H9 (cell line): ENCODE measurements at regions not wholly inside any gene's neighbourhood (a gene's known extent, or its start where the extent isn't known, plus 50 kb on each side); places are given as distances from the start of the nearest gene placed in this dataset.

Experiments
- DNase-seq: peaks from one replicate; pipeline ENCODE4 v3.0.0-alpha.2; 2017
- H2AFZ ChIP-seq: one replicate; pipeline ENCODE4 v1.6.1; 2013; ENCODE audit warnings: mild to moderate bottlenecking, low read length, control low read depth, moderate library complexity
- H2AK5ac ChIP-seq: 2 replicates; pipeline ENCODE4 v1.6.1; 2013; ENCODE audit warnings: low read length, control low read depth, mixed read lengths; ENCODE audit not compliant: insufficient read length
- H2BK120ac ChIP-seq: one replicate; pipeline ENCODE4 v1.6.1; 2013; ENCODE audit warnings: low read depth, mild to moderate bottlenecking, low read length, control low read depth, inconsistent platforms; ENCODE audit not compliant: poor library complexity, severe bottlenecking
- H2BK12ac ChIP-seq: 2 replicates; pipeline ENCODE4 v1.6.1; 2013; ENCODE audit warnings: low read length, control low read depth, mixed read lengths, low read depth; ENCODE audit not compliant: insufficient read length
- H2BK15ac ChIP-seq: 2 replicates; pipeline ENCODE4 v1.6.1; 2013; ENCODE audit warnings: low read depth, low read length, control low read depth
- H2BK20ac ChIP-seq: one replicate; pipeline ENCODE4 v1.6.1; 2013; ENCODE audit warnings: low read depth, mild to moderate bottlenecking, low read length, control low read depth, inconsistent platforms; ENCODE audit not compliant: poor library complexity, severe bottlenecking
- H2BK5ac ChIP-seq: 2 replicates; pipeline ENCODE4 v1.6.1; 2013; ENCODE audit warnings: low read length, control low read depth, mixed read lengths; ENCODE audit not compliant: insufficient read length
- H3K14ac ChIP-seq: 2 replicates; pipeline ENCODE4 v1.6.1; 2013; ENCODE audit warnings: low read length, control low read depth; ENCODE audit not compliant: insufficient read depth
- H3K18ac ChIP-seq: 2 replicates; pipeline ENCODE4 v1.6.1; 2013; ENCODE audit warnings: low read depth, mild to moderate bottlenecking, mixed read lengths, low read length, control low read depth; ENCODE audit not compliant: insufficient read length
- H3K23ac ChIP-seq: 2 replicates; pipeline ENCODE4 v1.6.1; 2013; ENCODE audit warnings: low read length, control low read depth, mixed read lengths, low read depth; ENCODE audit not compliant: insufficient read length
- H3K23me2 ChIP-seq: 2 replicates; pipeline ENCODE4 v1.6.1; 2013; ENCODE audit warnings: low read depth, mild to moderate bottlenecking, mixed read lengths, low read length, control low read depth; ENCODE audit not compliant: insufficient read length, poor library complexity, severe bottlenecking
- H3K27ac ChIP-seq: 2 replicates; pipeline ENCODE4 v1.5.1; 2013; ENCODE audit warnings: low read length, control low read depth, mixed read lengths, low read depth; ENCODE audit not compliant: insufficient read length
- H3K27me3 ChIP-seq: 2 replicates; pipeline ENCODE4 v1.6.1; 2013; ENCODE audit warnings: low read length, control low read depth, inconsistent platforms; ENCODE audit not compliant: insufficient read depth
- H3K4ac ChIP-seq: 2 replicates; pipeline ENCODE4 v1.6.1; 2013; ENCODE audit warnings: low read depth, mild to moderate bottlenecking, control low read depth, inconsistent platforms, low read length, moderate library complexity
- H3K4me1 ChIP-seq: 2 replicates; pipeline ENCODE4 v1.6.1; 2013; ENCODE audit warnings: low read length, control low read depth, inconsistent platforms; ENCODE audit not compliant: insufficient read depth
- H3K4me2 ChIP-seq: 2 replicates; pipeline ENCODE4 v1.6.1; 2013; ENCODE audit warnings: low read length, control low read depth, mixed read lengths; ENCODE audit not compliant: insufficient read length, insufficient read depth
- H3K56ac ChIP-seq: 2 replicates; pipeline ENCODE4 v1.6.1; 2013; ENCODE audit warnings: low read depth, mild to moderate bottlenecking, mixed read lengths, low read length, control low read depth; ENCODE audit not compliant: insufficient read length
- H3K79me1 ChIP-seq: 2 replicates; pipeline ENCODE4 v1.6.1; 2013; ENCODE audit warnings: low read depth, mild to moderate bottlenecking, moderate library complexity, low read length, control low read depth, inconsistent platforms; ENCODE audit not compliant: insufficient read depth, poor library complexity, severe bottlenecking
- H3K79me2 ChIP-seq: 2 replicates; pipeline ENCODE4 v1.6.1; 2013; ENCODE audit warnings: low read length, control low read depth, inconsistent platforms; ENCODE audit not compliant: insufficient read depth
- H3K9ac ChIP-seq: 2 replicates; pipeline ENCODE4 v1.6.1; 2013; ENCODE audit warnings: low read length, control low read depth, mixed read lengths; ENCODE audit not compliant: insufficient read length; ENCODE audit errors: extremely low read depth
- H3K9me3 ChIP-seq: one replicate; pipeline ENCODE4 v1.6.1; 2013; ENCODE audit warnings: low read depth, low read length, inconsistent platforms; ENCODE audit not compliant: control insufficient read depth
- H3T11ph ChIP-seq: one replicate; pipeline ENCODE4 v1.6.1; 2013; ENCODE audit warnings: mild to moderate bottlenecking, low read length, control low read depth, inconsistent platforms
- H4K20me1 ChIP-seq: one replicate; pipeline ENCODE4 v1.6.1; 2013; ENCODE audit not compliant: control insufficient read depth, insufficient read length, insufficient read depth
- H4K5ac ChIP-seq: 2 replicates; pipeline ENCODE4 v1.6.1; 2013; ENCODE audit warnings: low read depth, mild to moderate bottlenecking, mixed read lengths, low read length, control low read depth; ENCODE audit not compliant: insufficient read length
- H4K8ac ChIP-seq: replicated peaks from 2 replicates; pipeline ENCODE4 v1.6.1; 2013; ENCODE audit warnings: low read length, control low read depth, mixed read lengths, low read depth; ENCODE audit not compliant: insufficient read length
- H4K91ac ChIP-seq: 2 replicates; pipeline ENCODE4 v1.6.1; 2013; ENCODE audit warnings: low read depth, mild to moderate bottlenecking, moderate library complexity, mixed read lengths, low read length, control low read depth; ENCODE audit not compliant: insufficient read length
- H3K27ac Mint-ChIP-seq, 3 experiments: 2 replicates in 2 of 3; 3 replicates in 1 of 3; pipeline ENCODE4 v1.8.0; 2020 to 2021; ENCODE audit warnings: mixed read lengths in 3 of 3, mild to moderate bottlenecking in 1 of 3, moderate library complexity in 1 of 3
- H3K27me3 Mint-ChIP-seq: 2 replicates; pipeline ENCODE4 v1.8.0; 2021; ENCODE audit warnings: low read depth, mild to moderate bottlenecking, moderate library complexity, mixed read lengths
- H3K36me3 Mint-ChIP-seq, 3 experiments: 2 replicates in 2 of 3; 3 replicates in 1 of 3; pipeline ENCODE4 v1.8.0; 2020 to 2021; ENCODE audit warnings: low read depth in 3 of 3, mixed read lengths in 3 of 3; ENCODE audit not compliant: insufficient read depth in 1 of 3
- H3K4me1 Mint-ChIP-seq, 2 experiments: 2 replicates each; pipeline ENCODE4 v1.8.0; 2020; ENCODE audit warnings: mixed read lengths in 2 of 2
- H3K4me3 Mint-ChIP-seq, 2 experiments: 2 replicates in 1 of 2; 3 replicates in 1 of 2; pipeline ENCODE4 v1.8.0; 2020 to 2021; ENCODE audit warnings: mild to moderate bottlenecking in 2 of 2, mixed read lengths in 2 of 2, moderate library complexity in 1 of 2
- H3K9me3 Mint-ChIP-seq, 2 experiments: 2 replicates in 1 of 2; 3 replicates in 1 of 2; pipeline ENCODE4 v1.8.0; 2020; ENCODE audit warnings: mild to moderate bottlenecking in 2 of 2, mixed read lengths in 2 of 2, moderate library complexity in 1 of 2
- WGBS: extraction: QIAGEN DNeasy Blood & Tissue Kit; methylation state at CpG from one replicate; pipeline ENCODE4 v1.1.7; 2013; ENCODE audit warnings: missing lambda C conversion rate, low lambda C conversion rate, mixed read lengths; ENCODE audit not compliant: insufficient read length; ENCODE audit errors: extremely low coverage; 5-methylcytosine and 5-hydroxymethylcytosine counted together
- TF ChIP-seq, protein P1 (sequence below): fragments of 200-600 bp; sonication (generic); conservative IDR thresholded peaks from 3 replicates; pipeline ENCODE4 v1.8.0; 2021; ENCODE audit warnings: antibody characterized with exemption, mild to moderate bottlenecking

DNA sequence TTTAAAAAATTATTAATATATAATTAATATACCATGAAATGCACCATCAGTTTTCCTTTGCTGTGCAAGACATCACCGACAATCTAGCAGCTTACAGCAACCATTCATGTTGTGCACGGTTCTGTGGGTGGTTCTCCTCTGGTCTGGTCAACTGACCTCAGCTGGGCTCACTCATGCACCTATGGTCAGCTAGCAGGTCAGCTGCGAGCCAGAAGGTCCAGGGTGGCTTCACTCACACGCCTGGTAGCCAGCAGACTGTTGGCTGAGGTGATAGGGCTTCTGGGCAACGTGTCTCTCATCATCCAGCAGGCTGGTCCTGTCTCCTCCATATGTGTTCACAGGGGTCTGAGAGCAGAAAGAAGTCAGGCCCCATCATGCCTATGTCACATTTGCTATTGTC lies 210.4 kb downstream of the KIF26A start:
- Histone ChIP-seq H3K4ac (no peak overlapping the region), H3K56ac (no peak overlapping the region), H2AFZ (no peak overlapping the region), H3K23ac (no peak overlapping the region), H3T11ph (no peak overlapping the region), H3K27me3 (no peaks in the 10 kb centered on the region), H2BK12ac (no peak overlapping the region), H3K18ac (no peak overlapping the region), H3K79me2 (no peaks in the 10 kb centered on the region), H3K9ac (no peak overlapping the region), H2BK15ac (no peak overlapping the region), H3K14ac (no peak overlapping the region), H2AK5ac (no peak overlapping the region), H3K4me1 (no peaks in the 10 kb centered on the region), H4K91ac (no peak overlapping the region), H2BK5ac (no peak overlapping the region), H4K8ac (no peak overlapping the region), H3K23me2 (no peaks in the 10 kb centered on the region), H3K27ac (no peak overlapping the region), H4K5ac (no peak overlapping the region), H3K4me2 (no peak overlapping the region), H4K20me1 (peaks cover 3% of the 10 kb centered on the region), H2BK120ac (no peak overlapping the region), H3K79me1 (no peaks in the 10 kb centered on the region), H3K9me3 (no peaks in the 10 kb centered on the region), H2BK20ac (no peak overlapping the region)
- no CpG with 5 or more reads among the region's 5 CpGs for WGBS
- Mint-ChIP-seq H3K27ac (no peak overlapping the region), H3K27me3 (peaks cover 11% of the 10 kb centered on the region), H3K4me1 (peaks cover 3% of the 10 kb centered on the region in 2 experiments; a peak in 3 of 4 replicates), H3K9me3 (peaks cover 0 to 4% of the 10 kb centered on the region in 2 experiments; a peak in 2 of 5 replicates), H3K4me3 (no peak overlapping the region), H3K36me3 (no peaks in the 10 kb centered on the region)
- DNase-seq: peak; percentile 12
- TF ChIP-seq, protein P1, sequence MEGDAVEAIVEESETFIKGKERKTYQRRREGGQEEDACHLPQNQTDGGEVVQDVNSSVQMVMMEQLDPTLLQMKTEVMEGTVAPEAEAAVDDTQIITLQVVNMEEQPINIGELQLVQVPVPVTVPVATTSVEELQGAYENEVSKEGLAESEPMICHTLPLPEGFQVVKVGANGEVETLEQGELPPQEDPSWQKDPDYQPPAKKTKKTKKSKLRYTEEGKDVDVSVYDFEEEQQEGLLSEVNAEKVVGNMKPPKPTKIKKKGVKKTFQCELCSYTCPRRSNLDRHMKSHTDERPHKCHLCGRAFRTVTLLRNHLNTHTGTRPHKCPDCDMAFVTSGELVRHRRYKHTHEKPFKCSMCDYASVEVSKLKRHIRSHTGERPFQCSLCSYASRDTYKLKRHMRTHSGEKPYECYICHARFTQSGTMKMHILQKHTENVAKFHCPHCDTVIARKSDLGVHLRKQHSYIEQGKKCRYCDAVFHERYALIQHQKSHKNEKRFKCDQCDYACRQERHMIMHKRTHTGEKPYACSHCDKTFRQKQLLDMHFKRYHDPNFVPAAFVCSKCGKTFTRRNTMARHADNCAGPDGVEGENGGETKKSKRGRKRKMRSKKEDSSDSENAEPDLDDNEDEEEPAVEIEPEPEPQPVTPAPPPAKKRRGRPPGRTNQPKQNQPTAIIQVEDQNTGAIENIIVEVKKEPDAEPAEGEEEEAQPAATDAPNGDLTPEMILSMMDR: no peak
